GM12864 (cell line): ENCODE measurements at regions not wholly inside any gene's neighbourhood (a gene's known extent, or its start where the extent isn't known, plus 50 kb on each side); places are given as distances from the start of the nearest gene placed in this dataset.

ENCODE experiments used
- DNase-seq: peaks from one replicate; pipeline ENCODE4 v3.0.0-alpha.2; 2011; ENCODE audit warnings: low read depth
- H3K4me3 ChIP-seq: 2 replicates; pipeline ENCODE4 v1.5.1; 2011; ENCODE audit warnings: mild to moderate bottlenecking, low read depth, low read length, control low read depth
- CTCF ChIP-seq: IDR thresholded peaks from 2 replicates; pipeline ENCODE4 v1.5.1; 2011; ENCODE audit warnings: low read depth, mild to moderate bottlenecking, moderate library complexity, low read length, control low read depth, inconsistent platforms; ENCODE audit errors: missing control alignments

GRCh38 chr6:169864148-169865020 lies 113.0 kb downstream of the ERMARD start:
- no peak for DNase-seq
- H3K4me3 ChIP-seq: no peak overlapping the region
- TF ChIP-seq CTCF: no peak

GRCh38 chr6:169863710-169864109 lies 112.3 kb downstream of the ERMARD start:
- DNase-seq: no peak
- no peak for TF ChIP-seq CTCF
- H3K4me3 ChIP-seq: no peak overlapping the region

- no peak for TF ChIP-seq CTCF
- H3K4me3 ChIP-seq: no peak overlapping the region
- DNase-seq: no peak
These were observed 111.6 kb downstream of the ERMARD start for GRCh38 chr6:169862892-169863525.

- no peak for TF ChIP-seq CTCF
- no peak overlapping the region for H3K4me3 ChIP-seq
- DNase-seq: no peak
These were observed 110.8 kb downstream of the ERMARD start for GRCh38 chr6:169862043-169862891.

- no peak overlapping the region for H3K4me3 ChIP-seq
- no peak for DNase-seq
- no peak for TF ChIP-seq CTCF
These were observed 110.1 kb downstream of the ERMARD start for GRCh38 chr6:169861431-169862042.

- TF ChIP-seq CTCF: no peak
- no peak overlapping the region for H3K4me3 ChIP-seq
- no peak for DNase-seq
These were observed 108.7 kb downstream of the ERMARD start for GRCh38 chr6:169859978-169860703.
